ENCODE measurements at regions not wholly inside any gene's neighbourhood (a gene's known extent, or its start where the extent isn't known, plus 50 kb on each side); places are given as distances from the start of the nearest gene placed in this dataset.

DNA sequence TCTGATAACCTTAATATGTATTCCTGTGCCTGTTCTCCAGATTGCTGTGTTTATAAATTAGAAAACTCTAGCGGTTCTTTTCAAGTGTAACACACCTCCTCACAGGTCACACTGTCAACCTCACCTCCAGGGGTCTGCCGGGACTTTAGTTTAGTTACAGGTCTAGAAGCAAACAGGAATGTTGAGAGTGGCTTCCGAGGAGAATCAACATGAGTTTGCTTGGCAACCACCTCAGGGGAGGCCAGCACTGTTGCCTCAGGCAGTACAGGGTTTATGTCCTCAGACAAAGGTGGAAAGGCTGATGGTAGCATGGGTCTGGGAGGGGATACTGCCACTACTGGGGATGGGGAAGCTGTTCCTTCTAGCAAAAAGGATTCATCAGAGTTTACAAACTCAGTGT is 438.0 kb downstream of the DTHD1 start:
- DNase-seq (ENCODE audit: low spot score) = no peak

DNA sequence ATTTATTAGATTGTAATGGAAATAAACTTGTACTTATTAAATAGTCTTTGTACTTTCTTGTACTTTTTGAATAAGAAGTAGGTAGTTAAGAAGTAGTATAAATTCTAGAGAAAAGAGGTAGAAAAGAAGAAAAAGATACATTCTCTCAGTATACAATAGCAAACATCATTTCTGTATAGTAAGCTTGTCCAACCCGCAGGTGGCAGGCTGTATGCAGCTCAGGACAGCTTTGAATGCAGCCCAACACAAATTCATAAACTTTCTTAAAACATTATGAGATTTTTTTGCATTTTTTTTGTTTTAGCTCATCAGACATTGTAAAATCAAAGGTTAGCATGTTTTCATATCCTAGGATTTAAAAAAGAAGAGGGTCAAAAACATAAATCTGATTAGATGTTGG is 441.6 kb downstream of the DTHD1 start:
- DNase-seq (ENCODE audit: low spot score) = no peak

DNA sequence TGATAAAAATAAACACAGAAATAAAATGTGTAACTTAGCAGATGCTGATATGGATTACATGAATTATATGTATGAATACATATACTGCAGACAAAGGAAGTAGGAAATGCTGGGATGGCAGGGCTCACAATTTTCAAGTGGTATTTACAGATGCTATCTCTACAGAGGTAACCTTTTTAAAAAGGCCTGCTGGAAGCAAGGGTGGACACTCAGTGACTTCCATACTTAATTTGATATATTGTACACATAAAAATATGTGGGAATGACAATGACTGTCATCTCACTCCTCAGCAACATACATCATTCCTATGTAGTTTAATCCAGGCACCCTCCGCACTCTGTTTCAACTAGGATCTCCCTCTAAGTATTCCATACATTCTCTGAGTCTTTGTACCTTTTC is 452.9 kb downstream of the DTHD1 start:
- DNase-seq (ENCODE audit: low spot score) = no peak

DNA sequence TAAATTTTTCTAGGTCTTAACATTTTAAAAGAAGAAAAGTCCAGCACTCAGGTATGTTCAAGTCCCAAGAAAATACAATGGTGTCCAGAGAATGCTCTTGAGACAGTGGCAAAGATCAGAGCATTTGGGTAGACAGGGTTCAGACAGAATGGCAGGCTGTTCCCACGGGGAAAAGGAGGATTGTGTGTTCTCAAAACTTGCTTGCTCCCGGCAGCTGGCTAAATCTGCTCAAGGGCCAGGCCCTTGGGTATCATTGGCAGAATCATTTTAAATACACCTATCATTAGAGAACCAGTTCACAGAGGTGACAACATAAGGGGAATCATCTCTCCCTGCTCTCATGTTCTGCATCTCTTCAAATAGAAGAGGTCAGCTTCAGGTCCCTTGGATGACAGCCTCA is 456.3 kb downstream of the DTHD1 start:
- DNase-seq (ENCODE audit: low spot score) = no peak

DNA sequence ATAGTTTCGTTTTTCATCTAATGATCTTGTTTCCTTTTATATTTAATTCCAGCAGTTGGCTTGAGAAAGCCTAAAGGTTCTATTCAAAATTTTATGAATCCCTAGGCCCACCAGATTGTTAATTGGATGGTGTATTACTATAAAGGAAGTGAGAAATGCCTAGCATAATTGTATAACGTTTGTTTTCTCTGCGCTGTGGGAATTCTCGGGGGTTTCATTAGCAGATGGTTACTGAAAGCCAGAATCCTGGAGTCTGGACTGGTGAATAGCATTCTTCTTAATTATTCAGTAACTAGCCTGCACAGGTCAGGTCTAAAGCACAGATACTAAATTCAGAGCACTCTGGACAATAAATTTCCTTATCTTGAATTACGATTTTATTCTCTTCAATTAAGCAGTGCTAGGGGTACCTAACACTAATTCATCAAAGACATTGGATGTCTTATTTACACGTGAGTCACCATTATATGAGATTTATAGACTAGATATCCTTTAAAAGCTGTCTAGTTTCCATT is 459.4 kb downstream of the DTHD1 start:
- DNase-seq (ENCODE audit: low spot score) = no peak

DNA sequence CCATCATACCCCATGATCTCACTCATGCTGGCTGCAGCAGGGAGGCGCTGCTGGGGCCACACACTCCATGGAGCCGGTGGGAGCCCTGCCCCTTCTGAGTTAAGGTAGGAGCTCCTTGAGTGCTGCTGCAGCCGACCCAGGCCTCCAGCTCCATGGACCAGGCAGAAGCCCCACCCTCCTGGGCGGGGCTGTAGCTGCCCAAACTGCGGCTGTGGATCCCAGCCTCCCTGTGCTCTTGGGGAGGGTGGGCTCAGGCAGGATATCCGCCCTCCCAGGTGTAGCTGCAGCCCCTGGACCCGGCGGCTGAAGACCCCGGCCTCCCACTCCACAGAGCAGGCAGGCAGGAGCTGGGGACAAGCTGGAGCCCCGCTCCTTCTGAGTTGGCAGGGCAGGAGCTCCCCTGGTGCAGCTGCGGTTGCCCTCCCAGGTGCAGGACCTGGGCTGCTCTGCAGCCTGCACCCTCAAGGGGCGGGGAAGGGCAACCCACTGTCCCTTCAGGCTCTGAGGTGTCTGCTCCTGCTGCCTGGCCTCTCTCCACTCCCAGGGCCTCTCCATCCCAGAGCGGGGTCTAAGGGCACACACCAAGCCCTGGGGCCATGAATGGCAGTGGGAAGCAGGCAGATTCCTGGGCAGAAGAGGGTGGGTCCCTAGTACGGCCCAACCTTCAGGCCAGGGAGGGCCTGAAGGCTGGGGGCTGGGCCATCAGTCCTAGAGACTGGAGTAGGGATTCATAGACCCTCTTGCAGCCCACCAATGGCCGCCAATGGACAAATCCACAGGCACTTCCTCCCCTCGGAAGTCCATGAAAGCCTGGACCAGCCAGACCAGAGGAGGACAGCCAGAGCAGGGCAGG is 466.1 kb downstream of the DTHD1 start:
- no peak for DNase-seq (ENCODE audit: low spot score)

DNA sequence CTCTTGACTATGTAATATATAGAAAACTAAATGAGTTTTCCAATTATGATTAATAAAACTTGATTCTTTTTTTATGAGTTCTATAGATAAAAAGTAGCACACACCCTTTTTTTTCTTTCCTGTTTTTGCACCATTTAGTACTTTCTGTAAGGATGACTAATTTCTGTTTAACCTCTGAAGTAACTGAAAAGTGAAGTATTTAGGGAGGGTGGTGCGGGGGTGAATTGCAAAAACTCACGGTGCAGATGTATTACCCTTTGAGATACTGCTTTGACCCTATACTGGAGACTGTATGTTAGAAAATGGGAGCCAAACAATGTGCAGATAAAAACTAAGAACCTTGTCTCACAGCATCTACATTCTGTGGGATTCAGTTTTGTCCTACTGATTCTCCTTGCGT is 471.6 kb downstream of the DTHD1 start:
- no peak for DNase-seq (ENCODE audit: low spot score)

DNA sequence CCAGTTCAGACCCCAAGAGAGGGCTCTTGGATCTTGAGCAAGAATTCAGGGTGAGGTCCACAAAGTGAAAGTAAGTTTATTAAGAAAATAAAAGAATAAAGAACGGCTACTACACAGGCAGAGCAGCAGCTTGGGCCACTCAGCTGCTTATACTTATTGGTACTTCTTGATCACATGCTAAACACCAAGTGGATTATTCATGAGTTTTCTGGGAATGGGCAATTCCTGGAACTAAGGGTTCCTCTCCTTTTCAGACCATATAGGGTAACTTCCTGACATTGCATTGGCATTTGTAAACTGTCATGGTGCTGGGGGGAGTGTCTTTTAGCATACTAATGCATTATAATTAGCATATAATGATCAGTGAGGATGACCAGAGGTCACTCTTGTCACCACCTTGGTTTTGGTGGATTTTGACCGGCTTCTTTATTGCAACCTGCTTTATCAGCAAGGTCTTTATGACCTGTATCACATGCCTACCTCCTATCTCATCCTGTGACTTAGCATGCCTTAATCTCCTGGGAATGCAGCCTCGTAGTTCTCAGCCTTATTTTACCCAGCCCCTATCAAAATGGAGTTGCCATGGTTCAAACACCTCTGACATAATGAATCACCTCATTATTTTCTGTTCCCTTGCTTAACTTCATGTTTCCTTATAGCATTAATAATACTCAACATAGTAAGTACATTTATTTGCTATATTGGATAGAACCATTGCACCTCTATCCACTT is 476.3 kb downstream of the DTHD1 start:
- no peak for DNase-seq (ENCODE audit: low spot score)

DNA sequence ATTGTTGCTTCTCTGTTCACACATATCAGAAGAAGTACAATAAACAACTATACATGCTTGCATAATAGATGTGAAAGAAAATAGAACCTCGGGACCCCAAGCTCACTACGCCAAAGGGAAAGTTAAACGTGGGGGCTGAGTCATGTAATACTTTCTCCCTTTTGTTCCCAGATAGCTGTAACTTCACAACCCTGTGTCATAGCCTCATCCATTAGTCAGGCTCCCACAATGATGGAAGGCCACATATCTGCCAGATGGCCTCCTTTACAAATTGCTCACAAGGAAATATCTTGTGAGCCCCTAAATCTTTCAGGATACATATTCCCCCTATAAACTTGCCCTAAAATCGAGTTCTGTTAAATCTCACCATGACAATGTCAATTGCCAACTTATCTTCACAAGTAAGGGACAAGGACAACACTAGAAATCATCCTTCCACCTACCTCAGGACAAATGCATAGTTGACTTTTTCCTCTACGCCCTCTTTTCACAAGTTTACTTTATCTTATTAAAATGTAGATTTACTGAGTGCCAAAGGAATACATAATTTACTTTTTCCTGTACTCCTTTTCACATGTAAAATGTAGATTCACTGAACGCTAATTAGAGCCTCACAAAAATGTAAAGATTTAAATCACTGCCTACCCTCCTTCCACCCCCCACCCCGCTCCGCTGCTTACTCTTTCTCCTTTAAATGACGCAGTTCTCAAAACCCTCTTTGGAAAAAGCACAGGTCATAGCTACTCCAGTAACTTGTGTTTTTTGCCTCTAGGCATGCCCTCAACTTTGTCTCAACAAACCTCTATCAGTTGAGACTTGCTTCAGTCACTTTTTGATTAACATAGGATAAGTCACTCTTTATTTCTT is 477.1 kb downstream of the DTHD1 start:
- DNase-seq (ENCODE audit: low spot score) = no peak

DNA sequence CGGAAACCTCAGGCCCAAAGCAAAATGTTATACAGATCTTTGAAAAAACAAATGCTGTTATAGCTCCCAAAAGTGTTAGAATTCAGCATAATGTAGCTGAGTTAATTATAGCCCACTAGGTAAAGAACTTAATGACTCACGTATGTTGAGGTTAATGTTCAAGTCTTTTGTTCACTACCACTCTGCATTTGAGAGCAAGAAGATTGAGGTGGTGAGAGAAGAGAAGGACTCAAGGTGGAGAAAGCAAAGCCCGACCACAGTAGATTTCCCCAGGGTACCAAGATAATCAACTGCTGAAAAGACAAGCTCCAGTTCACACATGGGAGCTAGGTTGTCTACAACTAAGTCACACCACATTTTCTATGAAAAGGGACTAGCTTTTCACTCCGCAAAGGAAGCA is 480.2 kb downstream of the DTHD1 start:
- DNase-seq (ENCODE audit: low spot score) = no peak

DNA sequence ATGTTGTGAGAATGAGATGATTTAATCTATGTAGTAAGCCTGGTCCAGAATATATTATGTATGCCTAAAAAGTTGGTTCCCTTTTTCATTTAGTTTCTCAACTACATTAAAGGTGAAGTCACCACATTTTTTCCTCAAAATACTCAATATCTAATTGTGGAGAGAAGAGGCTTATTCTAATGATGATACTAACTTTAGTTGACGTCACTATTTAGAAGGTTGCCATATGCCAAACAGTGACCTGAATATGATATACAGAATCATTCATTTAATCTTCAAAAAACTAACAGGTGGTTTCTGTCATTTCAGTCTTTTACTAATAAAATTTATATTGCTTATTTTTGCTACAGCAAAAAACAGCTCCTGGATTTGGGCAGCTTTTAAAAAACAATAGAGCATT is 480.7 kb upstream of the NWD2 start:
- DNase-seq (ENCODE audit: low spot score) = no peak

DNA sequence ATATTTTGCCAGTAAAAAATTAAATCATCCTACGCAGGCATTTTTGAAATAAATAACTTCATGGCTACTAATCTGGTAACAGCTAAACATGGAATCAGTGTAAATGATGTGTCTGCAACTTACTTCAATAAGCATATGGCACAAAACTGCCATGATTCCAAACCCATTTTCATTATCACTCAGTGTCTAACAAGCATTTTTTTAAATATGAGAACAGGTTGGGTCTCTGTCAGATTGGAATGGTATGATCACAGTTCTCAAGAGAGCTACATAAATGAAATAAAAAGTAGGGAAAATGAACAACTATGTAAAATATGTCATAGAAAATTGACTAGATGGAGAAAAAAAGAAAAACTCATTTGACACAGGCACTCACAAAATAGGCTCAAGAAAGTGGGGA is 476.9 kb upstream of the NWD2 start:
- DNase-seq (ENCODE audit: low spot score) = no peak

DNA sequence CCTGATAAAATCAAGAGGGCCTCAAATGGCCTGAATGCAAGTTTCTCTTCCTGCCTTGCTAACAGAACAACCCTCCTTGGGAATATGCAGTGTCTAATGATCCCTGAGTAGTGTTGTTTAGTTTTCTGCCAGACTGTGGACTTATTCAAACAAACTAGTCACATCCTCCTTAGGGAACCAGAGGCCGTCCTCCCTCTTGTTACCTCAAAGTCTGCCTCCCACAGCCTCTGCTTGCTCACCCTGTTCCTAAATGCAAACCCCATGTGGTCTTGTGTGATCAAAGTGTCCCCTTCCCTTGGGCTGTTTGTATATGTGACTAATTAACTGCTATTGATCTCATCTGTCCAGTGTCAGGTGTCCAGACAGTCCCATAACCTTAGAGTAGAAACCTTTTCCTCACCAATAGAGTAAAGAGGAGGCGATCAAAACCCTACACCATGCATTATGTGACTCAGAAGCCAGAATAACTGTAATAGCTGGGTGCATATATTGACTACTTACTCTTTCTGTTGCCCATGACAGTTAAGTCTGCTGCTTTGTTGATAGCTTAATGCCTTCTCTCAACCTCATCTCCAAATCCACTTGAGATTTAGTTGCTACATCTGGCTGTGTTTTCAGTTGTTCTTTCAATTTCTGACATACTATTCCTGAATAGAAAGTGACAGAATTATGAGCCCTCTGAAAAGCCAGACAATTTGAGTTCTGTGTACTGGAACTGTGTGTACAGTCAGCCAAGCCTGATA is 473.0 kb upstream of the NWD2 start:
- no peak for DNase-seq (ENCODE audit: low spot score)

DNA sequence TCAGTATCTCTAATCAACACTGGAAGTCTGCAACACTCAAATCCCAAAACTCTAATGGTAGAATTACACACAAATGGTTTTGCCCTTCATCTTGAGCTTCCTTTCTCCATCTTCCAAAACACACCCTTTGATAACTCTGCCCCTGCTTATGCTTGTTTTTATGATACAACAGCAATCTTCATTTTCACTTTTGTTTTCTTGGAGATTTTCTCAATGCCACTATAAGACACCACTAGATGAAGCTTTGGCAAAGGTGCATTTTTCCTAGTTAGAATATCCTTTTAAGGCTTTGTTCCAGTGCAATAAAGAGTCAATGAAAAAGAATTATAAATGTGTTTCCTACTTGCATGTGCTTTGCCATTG is 472.4 kb upstream of the NWD2 start:
- no peak for DNase-seq (ENCODE audit: low spot score)

DNA sequence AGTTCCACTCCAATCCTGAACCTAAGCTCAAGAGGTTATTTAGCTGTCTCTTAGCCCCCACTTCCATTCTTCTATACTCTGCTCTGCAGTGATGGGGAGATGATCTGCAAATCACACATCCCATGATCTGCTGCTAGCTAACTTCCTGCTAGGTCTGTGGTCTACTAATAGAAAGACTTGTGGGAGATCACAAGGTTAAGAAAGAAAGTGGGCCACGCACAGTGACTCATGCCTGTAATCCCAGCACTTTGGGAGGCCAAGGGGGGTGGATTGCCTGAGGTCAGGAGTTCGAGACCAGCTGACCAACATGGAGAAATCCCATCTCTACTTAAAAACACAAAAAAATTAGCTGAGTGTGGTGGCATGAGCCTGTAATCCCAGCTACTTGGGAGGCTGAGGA is 471.1 kb upstream of the NWD2 start:
- DNase-seq (ENCODE audit: low spot score) = no peak

DNA sequence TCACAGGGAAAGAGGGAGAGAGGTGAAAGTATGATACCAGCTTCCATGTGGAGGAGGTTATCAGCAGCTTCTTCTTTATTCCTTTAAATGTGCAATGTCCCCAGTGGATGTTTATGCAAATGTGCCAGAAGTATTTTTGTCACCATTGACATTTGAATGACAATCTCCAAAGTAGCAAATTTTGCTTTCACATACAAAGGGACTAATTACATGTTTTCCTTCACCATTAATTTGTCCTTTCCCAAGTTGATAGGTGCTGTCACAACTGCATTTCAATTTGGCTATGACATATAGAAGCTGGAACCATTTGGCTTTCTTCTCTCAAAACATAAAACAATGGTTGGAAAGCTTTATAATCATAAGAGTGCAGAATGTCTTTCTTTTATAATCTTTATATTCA is 469.0 kb upstream of the NWD2 start:
- DNase-seq (ENCODE audit: low spot score) = no peak

DNA sequence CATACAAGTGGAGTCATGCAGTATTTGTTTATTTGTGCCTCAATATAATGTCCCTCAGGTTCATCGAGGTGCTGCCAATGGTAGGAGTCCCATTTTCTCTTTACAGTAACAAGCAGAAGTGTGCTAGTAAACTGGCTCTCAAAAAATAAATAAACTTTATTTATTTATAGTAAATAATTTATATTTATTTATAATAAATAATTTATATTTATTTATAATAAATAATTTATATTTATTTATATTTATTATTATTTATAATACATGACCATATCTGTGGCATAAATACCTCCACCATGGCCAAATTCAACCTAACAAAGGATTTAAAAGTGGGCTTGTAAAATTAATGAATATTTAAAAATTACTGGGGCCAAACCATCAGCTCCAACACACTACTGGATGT is 464.9 kb upstream of the NWD2 start:
- no peak for DNase-seq (ENCODE audit: low spot score)

DNA sequence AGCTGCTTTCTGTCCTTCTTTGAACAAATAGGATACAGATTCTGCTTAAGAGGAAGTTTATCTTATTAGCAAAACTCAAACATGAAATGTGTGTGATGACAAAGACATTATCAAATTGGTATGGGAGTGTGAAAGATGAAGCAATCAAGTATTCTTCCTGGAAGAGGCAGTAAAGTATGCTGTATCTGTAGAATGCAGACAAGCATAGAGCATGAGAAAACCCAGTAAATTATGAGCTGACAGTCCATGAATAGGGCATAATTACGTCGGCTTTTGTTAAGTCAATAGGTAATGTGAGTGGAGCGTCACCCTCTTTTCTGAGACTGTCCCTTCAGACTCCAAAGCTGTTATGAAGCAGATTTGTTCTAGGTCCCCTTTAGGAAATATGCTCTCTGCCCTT is 458.6 kb upstream of the NWD2 start:
- no peak for DNase-seq (ENCODE audit: low spot score)

DNA sequence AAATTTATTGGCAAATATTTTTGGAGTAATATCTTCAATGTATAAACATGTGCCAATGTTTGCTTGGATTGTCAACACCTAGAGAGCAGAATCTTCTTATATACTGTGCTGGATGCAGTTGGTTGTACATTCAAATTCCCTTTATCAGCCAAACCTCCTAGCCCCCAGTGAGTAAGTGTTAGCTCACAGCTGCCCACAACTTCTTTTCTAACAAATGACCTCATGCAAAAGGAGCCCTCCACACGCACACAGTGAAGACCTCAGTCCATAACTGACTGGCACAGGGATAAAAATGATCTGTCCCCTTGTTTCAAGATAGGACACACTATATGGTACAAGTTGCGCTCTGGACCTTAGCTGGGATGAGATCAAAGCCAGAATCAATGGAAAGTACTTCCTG is 458.0 kb upstream of the NWD2 start:
- no peak for DNase-seq (ENCODE audit: low spot score)

DNA sequence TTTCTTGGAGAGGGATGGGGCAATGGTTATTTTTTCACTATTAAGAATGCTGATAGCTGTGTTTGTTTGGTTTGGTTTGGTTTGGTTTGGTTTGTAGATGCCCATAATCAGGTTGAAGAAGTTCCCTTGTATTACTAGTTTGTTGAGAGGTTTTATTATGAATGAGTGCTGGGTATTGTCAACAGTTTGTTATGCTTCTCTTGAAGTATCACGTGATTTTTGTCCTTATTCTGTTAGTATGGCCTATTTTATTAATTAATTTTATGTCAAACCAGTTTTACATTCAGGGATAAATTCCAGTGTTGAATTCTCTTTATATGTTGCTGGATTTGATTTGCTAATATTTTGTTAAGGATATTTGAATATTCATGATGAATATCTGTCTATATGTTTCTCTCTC is 449.8 kb upstream of the NWD2 start:
- no peak for DNase-seq (ENCODE audit: low spot score)

DNA sequence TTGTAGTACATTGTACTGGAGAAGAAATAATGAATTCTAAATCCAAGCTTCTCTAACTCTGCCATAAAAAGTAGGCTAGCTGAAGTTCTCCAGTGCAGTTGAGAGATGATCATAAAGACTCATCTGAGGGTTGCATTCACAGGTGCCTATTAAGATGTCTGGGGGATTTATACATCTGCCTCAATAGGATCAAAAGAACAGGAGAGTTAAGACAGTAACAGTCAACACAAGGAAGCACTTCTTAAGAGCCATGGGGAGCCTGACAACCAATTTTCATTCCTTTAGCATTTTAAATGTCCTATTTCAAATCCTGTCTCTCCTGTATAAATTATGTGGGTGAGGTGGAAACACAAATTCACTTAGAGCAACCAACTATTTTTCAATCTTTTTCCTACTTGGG is 432.4 kb upstream of the NWD2 start:
- DNase-seq (ENCODE audit: low spot score) = no peak

DNA sequence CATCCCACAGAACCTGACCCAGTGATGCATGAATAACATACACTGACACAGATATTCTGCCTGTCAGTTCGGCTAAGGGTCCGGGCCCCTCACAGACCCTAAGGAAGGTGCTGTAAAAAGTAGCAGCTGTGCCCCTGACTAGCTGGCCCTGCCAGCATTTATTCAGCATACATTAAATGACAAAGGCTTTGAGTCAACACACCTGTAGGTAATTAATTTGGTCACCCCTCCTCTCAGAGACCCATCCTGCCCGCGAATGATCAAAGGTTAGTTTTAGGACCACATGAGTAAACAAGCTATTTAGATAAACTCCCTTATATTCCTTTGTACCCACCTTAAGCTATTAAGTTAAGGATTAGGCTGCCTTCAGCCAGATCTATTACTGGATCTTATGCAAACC is 429.0 kb upstream of the NWD2 start:
- no peak for DNase-seq (ENCODE audit: low spot score)

Data from cerebellar cortex (tissue), 1 donor.